ENCODE measurements at regions not wholly inside any gene's neighbourhood (a gene's known extent, or its start where the extent isn't known, plus 50 kb on each side); places are given as distances from the start of the nearest gene placed in this dataset.
A peak's percentile ranks its signal among the peaks of the same experiment; 100 is the strongest.
"Not testable (repeated sequence)": the region's sequence is repeated elsewhere in the genome, so short reads cannot be mapped to it uniquely, and the experiment has no call there.

- no peak overlapping the region for H3K4me3 ChIP-seq (ENCODE audit: low read length)
- no peak for DNase-seq (ENCODE audit: low read depth, low spot score)
These were observed 54.4 kb upstream of the CPHXL start for GRCh38 chr16:75780669-75781068.

- DNase-seq (ENCODE audit: low read depth, low spot score) = no peak
These were observed 55.5 kb upstream of the CPHXL start for GRCh38 chr16:75781683-75782343.

GRCh38 chr16:75787440-75787839 is 61.1 kb upstream of the CPHXL start:
- DNase-seq (ENCODE audit: low read depth, low spot score) = no peak
- no peak overlapping the region for H3K4me3 ChIP-seq (ENCODE audit: low read length)

More at GRCh38 chr16:75781683-75782343, 55.5 kb upstream of the CPHXL start:
- no peak overlapping the region for H3K4me3 ChIP-seq (ENCODE audit: low read length)

GRCh38 chr16:75789237-75789636 is 62.9 kb upstream of the CPHXL start:
- DNase-seq (ENCODE audit: low read depth, low spot score) = peak; percentile 46
- no peak overlapping the region for H3K4me3 ChIP-seq (ENCODE audit: low read length)

GRCh38 chr16:75792771-75793492 is 66.6 kb upstream of the CPHXL start:
- H3K4me3 ChIP-seq (ENCODE audit: low read length) = no peak overlapping the region
- DNase-seq (ENCODE audit: low read depth, low spot score) = no peak

GRCh38 chr16:75793641-75794040 is 67.4 kb upstream of the CPHXL start:
- DNase-seq (ENCODE audit: low read depth, low spot score) = no peak
- no peak overlapping the region for H3K4me3 ChIP-seq (ENCODE audit: low read length)

- no peak for DNase-seq (ENCODE audit: low read depth, low spot score)
- H3K4me3 ChIP-seq (ENCODE audit: low read length) = no peak overlapping the region
These were observed 68.1 kb upstream of the CPHXL start for GRCh38 chr16:75794426-75794825.

- no peak for DNase-seq (ENCODE audit: low read depth, low spot score)
- H3K4me3 ChIP-seq (ENCODE audit: low read length) = no peak overlapping the region
These were observed 72.4 kb upstream of the CPHXL start for GRCh38 chr16:75798714-75799113.

- H3K4me3 ChIP-seq (ENCODE audit: low read length) = no peak overlapping the region
- no peak for DNase-seq (ENCODE audit: low read depth, low spot score)
These were observed 75.0 kb upstream of the CPHXL start for GRCh38 chr16:75801307-75801706.

- no peak overlapping the region for H3K4me3 ChIP-seq (ENCODE audit: low read length)
- DNase-seq (ENCODE audit: low read depth, low spot score) = no peak
These were observed 77.5 kb upstream of the CPHXL start for GRCh38 chr16:75803753-75804152.

- DNase-seq (ENCODE audit: low read depth, low spot score) = no peak
- H3K4me3 ChIP-seq (ENCODE audit: low read length) = no peak overlapping the region
These were observed 78.1 kb upstream of the CPHXL start for GRCh38 chr16:75804368-75804767.

GRCh38 chr16:75805946-75806345 is 79.7 kb upstream of the CPHXL start:
- H3K4me3 ChIP-seq (ENCODE audit: low read length) = no peak overlapping the region
- no peak for DNase-seq (ENCODE audit: low read depth, low spot score)

- no peak for DNase-seq (ENCODE audit: low read depth, low spot score)
- H3K4me3 ChIP-seq (ENCODE audit: low read length) = no peak overlapping the region
These were observed 80.2 kb upstream of the CPHXL start for GRCh38 chr16:75806487-75806886.

- H3K4me3 ChIP-seq (ENCODE audit: low read length) = no peak overlapping the region
- DNase-seq (ENCODE audit: low read depth, low spot score) = no peak
These were observed 84.1 kb upstream of the CPHXL start for GRCh38 chr16:75810342-75810741.

GRCh38 chr16:75811020-75811634 is 84.8 kb upstream of the CPHXL start:
- no peak overlapping the region for H3K4me3 ChIP-seq (ENCODE audit: low read length)
- no peak for DNase-seq (ENCODE audit: low read depth, low spot score)

- H3K4me3 ChIP-seq (ENCODE audit: low read length) = no peak overlapping the region
- no peak for DNase-seq (ENCODE audit: low read depth, low spot score)
These were observed 92.2 kb upstream of the CPHXL start for GRCh38 chr16:75818491-75818890.

GRCh38 chr16:75820672-75821071 is 94.4 kb upstream of the CPHXL start:
- no peak for DNase-seq (ENCODE audit: low read depth, low spot score)
- no peak overlapping the region for H3K4me3 ChIP-seq (ENCODE audit: low read length)

GRCh38 chr16:75821117-75821516 is 94.8 kb upstream of the CPHXL start:
- no peak overlapping the region for H3K4me3 ChIP-seq (ENCODE audit: low read length)
- DNase-seq (ENCODE audit: low read depth, low spot score) = no peak

GRCh38 chr16:75825750-75826149 is 99.5 kb upstream of the CPHXL start:
- DNase-seq (ENCODE audit: low read depth, low spot score); H3K4me3 ChIP-seq (ENCODE audit: low read length): not testable (repeated sequence)

- H3K4me3 ChIP-seq (ENCODE audit: low read length); DNase-seq (ENCODE audit: low read depth, low spot score): not testable (repeated sequence)
These were observed 101.2 kb upstream of the CPHXL start for GRCh38 chr16:75827372-75828038.

Data from Jurkat, Clone E6-1 (cell line).